Myocyte (in vitro differentiated cells): ENCODE measurements at regions not wholly inside any gene's neighbourhood (a gene's known extent, or its start where the extent isn't known, plus 50 kb on each side); places are given as distances from the start of the nearest gene placed in this dataset.
A peak's percentile ranks its signal among the peaks of the same experiment; 100 is the strongest.
"Not testable (repeated sequence)": the region's sequence is repeated elsewhere in the genome, so short reads cannot be mapped to it uniquely, and the experiment has no call there.

Experiments
- DNase-seq: peaks from one replicate; pipeline ENCODE4 v3.0.0-alpha.2; 2012; ENCODE audit warnings: low read depth

DNA sequence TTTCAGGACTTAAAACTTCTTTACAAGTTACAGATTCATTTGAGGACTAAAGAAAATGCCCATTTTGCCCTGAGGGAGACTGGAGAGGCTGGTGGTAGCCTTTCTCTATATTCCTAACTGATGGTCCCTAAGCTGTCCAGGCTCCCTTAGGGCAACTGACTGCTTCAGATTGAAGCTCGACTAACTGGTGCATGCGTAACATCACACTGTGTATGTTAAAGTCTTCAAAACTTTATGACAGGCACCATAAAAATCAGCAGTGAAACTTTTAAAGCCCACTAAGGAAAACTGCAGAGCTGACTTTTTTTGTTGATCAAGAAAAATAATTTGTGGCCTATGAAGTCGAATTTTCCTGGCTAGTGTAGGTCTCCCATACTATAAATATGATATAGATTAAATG is 233.0 kb upstream of the RPS23 start:
- no peak for DNase-seq

DNA sequence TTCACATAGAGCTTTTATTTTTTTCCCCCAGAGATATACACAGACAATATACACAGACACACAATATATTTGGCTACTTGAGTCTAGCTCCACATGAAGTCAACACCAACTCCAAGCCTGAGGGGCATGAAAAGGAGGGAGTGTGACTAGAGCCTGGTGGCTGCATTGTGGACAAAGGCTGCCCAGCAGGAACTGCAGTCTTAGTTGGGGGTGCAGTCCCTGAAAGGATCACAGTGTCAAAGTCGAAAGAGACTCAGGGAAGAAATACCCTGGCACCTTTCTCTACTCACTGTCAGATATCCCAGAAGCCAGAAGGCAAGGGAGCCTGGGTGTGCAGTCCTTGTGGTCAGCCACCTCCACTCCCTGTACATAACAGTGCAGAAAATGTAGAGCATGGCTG is 231.6 kb upstream of the RPS23 start:
- no peak for DNase-seq

DNA sequence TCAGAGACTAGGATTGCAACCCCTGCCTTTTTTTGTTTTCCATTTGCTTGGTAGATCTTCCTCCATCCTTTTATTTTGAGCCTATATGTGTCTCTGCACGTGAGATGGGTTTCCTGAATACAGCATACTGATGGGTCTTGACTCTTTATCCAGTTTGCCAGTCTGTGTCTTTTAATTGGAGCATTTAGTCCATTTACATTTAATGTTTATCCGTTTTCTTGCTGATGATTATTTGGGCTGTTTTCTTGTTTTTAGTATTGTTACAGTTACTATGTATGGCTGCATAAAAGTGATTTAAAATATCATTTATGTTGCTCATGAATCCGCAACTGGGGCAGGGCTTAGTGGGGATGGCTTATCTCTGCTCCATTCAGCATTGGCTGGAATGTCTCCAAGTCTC is 228.2 kb upstream of the RPS23 start:
- DNase-seq = not testable (repeated sequence)

DNA sequence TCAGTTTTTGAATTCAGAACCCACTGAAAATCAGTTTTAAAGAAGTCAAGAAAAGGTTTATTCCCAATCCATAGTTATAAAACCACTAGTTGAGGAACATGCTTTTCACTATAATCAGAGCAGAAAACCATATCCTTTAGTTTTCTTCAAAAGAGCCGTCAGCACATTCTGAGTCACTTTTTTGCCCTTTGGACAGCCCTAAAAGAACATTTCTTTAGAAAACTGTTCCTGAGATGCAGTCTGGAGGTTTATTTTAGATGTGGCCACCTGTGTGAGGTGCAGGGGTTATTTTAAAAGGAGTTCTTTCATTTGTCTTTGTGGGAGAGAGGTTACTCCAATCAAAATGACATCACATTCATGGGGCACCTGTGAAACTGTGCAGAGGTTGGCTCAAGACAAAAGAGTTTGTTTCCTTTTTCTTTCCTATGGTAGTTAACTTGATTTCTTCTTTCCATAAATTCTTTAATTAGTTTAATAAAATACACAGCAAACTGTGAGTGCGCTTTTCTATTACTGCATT is 221.6 kb upstream of the RPS23 start:
- no peak for DNase-seq

DNA sequence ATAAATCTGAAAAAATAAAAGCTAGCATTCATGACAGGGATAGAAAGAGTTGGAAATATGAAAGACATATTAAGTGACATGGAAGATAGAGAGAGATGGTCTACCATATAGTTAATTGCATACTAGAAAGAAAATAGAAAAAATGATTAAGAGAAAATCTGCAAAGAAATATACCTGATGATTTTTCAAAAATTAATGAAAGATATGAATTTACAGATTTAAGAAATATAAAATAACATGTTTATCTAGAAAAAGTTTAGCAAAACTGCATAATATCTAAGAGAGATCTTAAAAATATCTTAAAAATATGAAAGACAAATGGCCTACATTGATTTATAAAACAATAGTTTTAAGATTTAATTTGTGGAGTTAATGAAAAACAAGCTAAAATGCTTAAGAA is 219.1 kb upstream of the RPS23 start:
- DNase-seq = no peak

DNA sequence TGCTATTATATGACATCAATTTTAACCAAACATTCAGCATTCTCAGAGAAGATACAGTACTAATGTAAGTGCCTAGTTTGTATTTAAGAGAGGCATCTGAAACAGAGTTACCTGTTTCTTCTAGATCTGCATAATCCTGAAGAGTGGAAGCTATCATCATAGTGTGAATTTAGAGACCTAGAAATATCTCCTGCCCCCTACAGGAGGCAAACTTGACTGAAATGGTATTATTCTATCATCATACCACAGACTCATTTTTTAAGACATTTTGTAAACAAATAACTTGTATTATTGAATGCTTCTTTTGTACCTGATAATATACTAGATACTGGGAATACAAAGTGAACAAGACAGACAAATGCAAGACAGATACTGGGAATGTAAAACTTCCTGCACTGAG is 216.8 kb upstream of the RPS23 start:
- peak; percentile 7 for DNase-seq

DNA sequence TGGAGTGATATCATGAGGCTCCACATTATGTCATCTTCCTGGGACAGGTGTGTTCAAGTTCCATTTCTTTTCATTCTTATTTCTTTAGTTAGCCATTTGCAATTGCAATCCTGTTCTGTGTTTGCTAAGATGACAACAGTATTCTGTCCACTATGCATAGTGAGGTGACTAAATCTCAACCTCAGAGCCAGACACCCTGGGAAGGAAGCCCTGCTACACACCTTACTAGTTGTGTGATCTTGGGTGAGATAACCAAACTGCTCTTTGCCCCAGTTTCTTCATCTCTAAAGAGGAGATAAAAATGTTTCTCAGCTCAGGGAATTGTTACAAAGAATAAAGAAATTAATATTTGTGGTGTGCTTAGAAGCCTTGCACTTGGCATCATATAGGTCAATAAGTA is 215.1 kb upstream of the RPS23 start:
- DNase-seq = no peak

DNA sequence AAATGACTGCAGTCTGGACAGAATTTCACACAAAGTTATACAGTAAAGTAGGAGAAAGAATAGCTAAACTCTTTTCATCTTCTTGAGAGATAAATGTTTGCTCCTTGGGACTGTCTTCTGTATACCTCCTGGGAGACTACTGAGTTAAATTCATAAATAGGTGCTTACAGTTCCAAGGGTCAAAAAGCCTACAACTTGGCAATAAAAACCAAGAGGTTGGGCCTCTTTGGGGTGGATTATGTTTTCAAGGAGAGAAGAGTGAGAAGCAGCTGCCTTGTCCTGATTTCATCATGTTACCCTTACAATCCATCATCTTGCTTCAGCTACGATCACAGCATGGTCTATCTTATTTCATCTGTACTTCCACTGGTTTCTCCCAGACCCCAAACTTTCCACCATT is 213.2 kb upstream of the RPS23 start:
- DNase-seq = no peak

DNA sequence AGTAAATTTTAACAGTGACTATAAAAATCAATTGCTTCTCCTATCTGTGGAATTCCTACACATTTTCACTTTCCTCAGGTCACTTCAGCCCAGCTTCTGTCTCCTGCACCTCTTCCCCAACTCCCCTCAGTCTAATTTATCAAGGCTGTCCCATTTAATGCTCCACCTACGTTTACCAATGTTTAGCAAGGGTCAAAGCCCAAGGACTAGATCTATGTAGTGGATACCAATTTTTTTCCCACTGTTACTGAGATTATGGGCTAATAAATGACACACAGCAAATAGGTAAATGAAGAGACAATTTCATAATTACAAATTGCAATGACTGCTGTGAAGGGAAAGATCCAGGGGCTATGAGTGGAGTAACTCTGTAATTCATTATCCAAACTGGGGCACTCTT is 211.5 kb upstream of the RPS23 start:
- DNase-seq = no peak

DNA sequence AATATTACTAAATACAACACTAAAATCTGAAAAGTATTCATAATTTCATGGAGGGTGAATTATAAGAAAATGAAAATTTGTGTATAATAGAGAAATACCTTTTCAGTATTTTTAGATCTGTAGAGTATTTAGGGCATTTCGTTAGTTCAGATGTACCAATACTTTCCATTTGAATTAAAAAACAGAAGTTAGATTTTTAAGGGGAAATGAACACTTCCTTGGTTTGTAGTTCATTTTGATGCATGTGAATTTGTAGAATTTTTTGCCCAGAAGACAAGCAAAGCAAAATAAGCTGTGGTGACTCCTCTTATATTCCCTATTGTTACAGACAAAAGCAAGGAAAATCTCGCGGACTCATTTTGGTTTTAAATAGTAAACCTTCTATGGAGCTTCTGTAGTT is 209.0 kb upstream of the RPS23 start:
- DNase-seq = no peak

DNA sequence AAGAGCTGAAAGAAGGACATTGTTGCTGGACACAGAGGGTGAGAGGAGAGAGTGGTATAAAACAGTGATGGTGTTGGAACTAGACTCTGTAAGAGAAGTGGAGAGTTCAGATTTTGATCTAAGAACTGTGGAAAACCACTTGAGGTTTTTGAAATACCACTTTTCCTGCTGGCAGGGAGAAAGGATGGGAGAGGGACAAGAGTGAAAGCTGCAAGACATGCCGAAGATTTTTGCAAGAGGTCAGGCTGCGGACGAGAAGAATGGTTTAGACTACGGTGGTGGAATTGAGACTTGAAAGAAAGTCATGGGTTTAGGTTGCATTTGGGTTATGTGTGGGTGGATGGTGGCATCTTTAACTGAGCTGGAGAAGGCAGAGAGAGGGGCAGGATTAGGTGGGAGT is 202.2 kb upstream of the RPS23 start:
- no peak for DNase-seq

DNA sequence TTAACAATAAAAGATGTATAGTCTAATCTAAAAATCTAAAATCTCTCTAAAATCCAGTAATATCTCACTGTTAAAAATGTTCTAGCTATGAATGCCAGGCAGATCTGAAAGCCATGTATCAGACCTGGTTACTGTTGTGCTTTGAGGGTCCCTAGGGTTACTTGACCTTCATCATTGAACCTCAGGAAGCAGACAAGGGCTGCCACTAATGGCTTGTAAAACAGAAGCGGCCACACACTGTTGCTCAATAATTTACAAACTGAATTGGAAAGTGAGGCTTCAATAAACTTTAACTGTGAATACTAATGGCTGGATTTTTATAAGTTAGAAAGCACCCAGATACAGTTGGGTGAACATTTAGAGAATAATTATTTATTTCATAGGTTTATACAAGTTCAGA is 198.0 kb upstream of the RPS23 start:
- no peak for DNase-seq

DNA sequence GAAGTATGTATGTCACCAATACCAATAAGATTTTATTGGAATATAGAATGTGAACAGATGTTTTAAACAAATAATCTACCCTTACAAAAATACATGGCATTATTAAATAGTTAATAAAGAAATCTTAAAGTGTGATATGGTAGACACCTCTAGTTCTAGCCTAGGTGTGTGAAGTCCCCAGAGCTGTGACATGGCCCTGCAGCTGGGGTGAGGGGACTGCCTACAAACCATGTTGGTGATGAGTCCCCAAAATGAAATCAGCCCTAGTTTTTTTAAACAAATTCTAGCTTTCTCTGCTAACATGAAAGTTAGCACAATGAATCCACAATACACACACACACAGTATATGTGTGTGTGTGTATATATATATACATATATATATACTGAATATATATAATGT is 195.1 kb upstream of the RPS23 start:
- no peak for DNase-seq

DNA sequence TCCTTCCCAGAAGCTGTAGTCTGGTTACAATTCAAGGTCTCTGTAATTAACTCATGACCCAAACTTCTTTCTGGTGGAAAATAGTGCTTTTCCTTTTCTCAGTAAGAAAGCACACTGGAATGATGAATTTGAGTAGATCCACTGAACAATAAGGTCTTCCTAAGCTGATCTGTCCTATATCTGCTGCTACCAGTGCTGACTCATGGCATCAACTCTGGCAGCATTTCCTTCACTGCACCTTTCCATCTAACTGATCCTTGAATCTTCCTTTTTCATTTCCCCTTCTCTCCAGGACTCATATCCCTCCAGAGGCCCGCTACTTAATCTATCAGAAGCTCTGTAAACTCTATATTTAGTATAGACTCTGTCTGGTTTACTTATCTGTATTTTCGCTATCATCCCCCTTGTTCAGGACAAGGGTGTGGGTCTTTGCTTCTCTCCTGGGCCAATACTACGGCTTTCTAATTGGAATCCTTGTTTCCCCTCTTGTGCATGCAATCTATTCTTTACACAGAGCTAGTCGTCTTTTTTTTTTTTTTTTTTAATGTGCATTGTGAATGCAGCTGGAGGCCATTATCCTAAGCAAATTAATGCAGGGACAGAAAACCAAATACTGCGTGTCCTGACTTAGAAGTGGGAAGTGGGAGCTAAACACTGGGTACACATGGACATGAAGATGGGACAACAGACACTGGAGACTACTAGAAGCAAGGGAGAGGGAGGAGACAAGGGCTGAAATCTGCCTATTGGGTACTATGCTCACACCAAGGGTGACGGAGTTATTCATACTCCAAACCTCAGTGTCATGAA is 192.2 kb upstream of the RPS23 start:
- DNase-seq = no peak

DNA sequence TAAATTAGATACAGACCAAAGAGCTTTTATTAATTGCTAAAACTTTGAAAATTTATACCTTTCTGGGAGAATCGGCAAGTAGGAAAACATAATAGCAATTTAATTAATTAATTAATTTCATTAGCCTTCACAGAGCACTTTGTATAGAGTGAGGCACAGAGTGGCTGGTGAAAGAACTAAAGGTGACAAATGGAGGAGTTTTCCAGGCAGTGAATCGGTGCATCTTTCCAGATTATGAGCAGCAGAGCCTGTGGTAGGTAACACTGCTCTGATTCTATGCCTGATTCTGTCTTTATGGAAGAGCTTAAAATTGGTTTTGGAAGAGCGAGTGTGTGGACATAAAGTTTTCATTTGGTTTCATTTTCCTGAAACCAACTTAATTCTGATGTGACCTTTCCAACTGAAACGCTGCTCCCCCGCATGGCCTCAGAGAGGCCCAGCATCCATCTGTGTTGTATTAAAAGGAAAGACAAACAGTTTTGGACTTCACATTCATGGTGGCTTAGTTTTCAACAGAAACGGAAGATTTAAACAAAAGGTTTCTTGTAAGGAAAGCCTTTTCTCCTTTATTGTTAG is 188.9 kb upstream of the RPS23 start:
- DNase-seq = peak; percentile 15

DNA sequence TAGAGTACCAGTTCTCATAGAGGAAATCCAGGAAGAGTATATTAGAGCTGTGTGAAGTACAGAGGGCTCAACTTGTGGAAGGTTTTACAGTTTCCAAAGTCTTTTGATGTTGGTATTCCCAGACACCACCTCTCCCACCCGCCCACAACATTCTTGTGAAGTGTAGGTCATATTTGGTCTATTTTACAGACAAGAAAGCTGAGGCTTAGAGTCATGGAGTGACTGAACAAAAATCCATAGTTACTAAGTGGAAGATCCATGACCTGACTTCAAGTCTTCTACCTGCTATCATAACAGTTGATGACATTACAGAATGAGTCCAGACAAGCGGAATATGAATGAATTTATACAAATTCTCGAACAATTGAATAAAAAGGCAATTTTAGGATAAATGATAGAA is 187.1 kb upstream of the RPS23 start:
- DNase-seq = no peak

DNA sequence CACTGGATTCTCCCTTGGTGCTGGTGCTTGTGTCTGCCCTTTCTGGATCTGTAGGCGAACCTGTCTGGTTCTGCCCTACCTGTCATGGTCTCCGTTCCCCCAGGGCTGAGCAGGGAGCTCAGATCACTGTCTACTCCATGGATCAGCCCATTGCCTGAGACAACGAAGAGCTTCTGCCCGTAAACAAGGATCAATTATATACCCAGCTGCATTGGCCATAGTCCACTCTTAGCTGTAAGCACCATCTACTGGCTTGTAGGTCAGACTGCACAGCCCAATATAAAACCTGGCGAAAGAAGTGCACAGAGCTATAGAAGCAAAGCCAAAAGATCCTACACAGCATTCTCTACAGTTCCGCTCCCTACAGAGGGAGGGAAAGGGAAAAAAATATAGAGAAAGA is 181.5 kb upstream of the RPS23 start:
- no peak for DNase-seq

DNA sequence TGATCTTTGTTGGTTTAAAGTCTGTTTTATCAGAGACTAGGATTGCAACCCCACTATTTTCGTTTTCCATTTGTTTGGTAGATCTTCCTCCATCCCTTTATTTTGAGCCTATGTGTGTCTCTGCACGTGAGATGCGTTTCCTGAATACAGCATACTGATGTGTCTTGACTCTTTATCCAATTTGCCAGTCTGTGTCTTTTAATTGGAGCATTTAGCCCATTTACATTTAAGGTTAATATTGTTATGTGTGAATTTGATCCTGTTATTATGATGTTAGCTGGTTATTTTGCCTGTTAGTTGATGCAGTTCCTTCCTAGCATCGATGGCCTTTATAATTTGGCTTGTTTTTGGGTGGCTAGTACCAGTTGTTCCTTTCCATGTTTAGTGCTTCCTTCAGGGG is 177.2 kb upstream of the RPS23 start:
- DNase-seq = not testable (repeated sequence)

DNA sequence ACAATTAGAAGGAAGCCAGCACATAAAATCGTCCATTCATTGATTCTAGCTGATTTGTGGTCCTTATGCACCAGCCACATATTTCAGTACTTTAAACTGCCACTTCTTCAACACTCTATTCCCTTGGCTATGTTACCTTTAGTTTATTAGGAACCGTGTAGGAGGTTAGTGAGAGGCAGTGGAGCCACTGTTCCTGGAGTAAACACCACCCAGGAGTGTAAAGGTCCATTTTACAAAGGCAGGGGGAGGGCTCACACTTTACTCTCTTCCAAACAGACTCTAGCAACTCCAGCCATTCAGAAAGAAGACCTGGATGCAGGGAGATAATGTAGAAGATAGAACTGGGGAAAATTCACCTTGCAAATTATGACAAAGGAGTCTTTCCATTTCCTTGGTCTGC is 170.2 kb upstream of the RPS23 start:
- DNase-seq = no peak

DNA sequence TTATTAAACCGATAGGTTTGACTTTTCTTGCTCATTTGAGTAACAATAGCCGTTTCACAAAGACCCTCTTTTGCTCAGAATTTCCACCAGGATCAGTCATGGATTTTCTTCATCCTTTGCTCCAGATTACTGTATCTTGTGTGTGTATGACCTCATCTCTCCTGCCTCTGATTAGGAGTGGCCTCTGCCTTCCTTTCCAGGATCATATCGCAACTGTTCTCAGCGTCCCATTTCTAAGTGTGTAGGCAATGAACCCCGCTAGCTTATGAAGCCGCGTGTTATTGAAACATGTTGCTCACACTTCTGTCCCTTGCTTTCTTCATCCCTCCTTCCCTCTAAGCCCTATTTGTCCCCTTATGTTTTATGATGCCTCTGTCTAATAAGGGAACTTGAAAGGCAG is 169.8 kb upstream of the RPS23 start:
- DNase-seq = no peak

DNA sequence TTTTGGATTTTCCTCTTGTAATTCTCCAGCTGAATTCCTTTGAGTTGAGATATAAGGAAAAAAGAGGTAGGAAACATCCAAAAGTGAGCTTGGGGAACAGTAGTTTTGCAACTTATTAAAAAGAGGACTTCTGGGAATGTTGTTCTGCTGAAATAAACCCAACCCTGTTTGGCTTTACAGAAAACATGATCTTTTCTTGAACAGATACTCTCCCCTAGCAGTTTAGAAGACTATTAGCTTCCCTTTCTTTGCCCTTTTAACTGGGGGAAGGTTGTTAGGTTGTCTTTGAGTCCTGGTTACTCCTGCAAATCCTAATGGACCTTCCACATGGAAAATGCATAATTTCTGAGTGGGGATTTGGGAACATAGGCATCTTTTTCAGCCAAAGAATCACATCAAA is 168.7 kb upstream of the RPS23 start:
- no peak for DNase-seq

DNA sequence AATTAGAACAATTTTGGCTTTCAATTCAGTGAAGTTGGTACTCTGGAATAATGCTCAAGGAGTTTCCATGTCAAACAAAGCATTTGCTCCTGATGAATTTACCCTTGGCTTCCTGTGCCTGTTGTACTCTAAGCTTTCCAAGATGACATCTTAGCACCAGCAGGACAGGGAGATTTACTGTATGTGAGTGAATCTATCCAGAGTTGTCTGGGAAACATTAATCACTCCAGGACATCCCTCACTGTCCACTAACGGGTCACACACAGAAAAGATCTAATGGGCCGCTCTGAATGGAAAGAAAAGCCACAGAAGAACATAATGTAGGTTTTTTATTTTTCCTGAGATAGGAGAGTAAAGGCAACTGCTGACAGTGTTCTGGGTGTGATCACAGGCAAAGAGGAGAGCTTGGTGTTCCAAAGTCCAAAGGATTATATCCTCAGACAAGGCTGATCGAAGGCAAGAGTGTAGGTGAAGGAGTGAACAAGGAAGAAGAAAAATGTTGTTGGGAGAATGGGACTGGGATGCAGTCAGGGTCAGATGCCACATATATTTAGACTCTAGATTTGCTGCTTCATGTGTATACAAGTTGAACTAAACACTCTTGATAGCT is 167.7 kb upstream of the RPS23 start:
- DNase-seq = no peak
